ENCODE measurements at regions not wholly inside any gene's neighbourhood (a gene's known extent, or its start where the extent isn't known, plus 50 kb on each side); places are given as distances from the start of the nearest gene placed in this dataset.

DNA sequence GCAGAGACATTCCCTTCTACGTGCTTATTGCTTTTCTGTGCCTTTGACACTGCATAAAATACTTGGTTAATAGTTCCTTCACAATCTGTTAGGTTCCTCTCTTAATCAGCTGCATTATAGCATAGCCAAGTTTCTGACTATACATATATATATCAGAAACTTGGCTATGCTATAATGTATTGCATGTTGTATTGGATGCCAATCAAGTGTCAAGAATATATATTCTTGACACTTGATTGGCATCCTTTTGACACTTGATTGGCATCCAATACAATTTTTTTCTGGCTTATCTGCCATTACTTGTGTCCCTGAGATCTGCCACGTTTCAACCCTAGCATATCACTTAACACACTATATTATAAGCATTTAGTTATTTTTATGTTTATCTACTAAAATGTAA lies 949.7 kb upstream of the TENM4 start:
- TF ChIP-seq, protein P1, sequence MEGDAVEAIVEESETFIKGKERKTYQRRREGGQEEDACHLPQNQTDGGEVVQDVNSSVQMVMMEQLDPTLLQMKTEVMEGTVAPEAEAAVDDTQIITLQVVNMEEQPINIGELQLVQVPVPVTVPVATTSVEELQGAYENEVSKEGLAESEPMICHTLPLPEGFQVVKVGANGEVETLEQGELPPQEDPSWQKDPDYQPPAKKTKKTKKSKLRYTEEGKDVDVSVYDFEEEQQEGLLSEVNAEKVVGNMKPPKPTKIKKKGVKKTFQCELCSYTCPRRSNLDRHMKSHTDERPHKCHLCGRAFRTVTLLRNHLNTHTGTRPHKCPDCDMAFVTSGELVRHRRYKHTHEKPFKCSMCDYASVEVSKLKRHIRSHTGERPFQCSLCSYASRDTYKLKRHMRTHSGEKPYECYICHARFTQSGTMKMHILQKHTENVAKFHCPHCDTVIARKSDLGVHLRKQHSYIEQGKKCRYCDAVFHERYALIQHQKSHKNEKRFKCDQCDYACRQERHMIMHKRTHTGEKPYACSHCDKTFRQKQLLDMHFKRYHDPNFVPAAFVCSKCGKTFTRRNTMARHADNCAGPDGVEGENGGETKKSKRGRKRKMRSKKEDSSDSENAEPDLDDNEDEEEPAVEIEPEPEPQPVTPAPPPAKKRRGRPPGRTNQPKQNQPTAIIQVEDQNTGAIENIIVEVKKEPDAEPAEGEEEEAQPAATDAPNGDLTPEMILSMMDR (IDR thresholded peaks at IDR 0.05) = no peak
- no peak for TF ChIP-seq ZFX (IDR thresholded peaks at IDR 0.05; ENCODE audit: borderline replicate concordance)
